GM21723 (cell line): ENCODE measurements at regions not wholly inside any gene's neighbourhood (a gene's known extent, or its start where the extent isn't known, plus 50 kb on each side); places are given as distances from the start of the nearest gene placed in this dataset.
"Not testable (repeated sequence)": the region's sequence is repeated elsewhere in the genome, so short reads cannot be mapped to it uniquely, and the experiment has no call there.

Experiments used
- ATAC-seq: cut with Tn5 transposase; IDR thresholded peaks from one replicate; pipeline ENCODE4 v1.9.1; 2021; ENCODE audit warnings: mild to moderate bottlenecking, moderate library complexity; ENCODE audit not compliant: unreplicated experiment

GRCh38 chr6:81909981-81910900 is 157.8 kb upstream of the TENT5A start:
- no peak for ATAC-seq

- no peak for ATAC-seq
Observed at GRCh38 chr6:81909162-81909561, 156.7 kb upstream of the TENT5A start.

- peak; percentile 71 for ATAC-seq
Observed at GRCh38 chr6:81906709-81907204, 154.3 kb upstream of the TENT5A start.

- ATAC-seq, result no peak
Observed at GRCh38 chr6:81906041-81906440, 153.6 kb upstream of the TENT5A start.

GRCh38 chr6:81901551-81901966 is 149.1 kb upstream of the TENT5A start:
- no peak for ATAC-seq

GRCh38 chr6:81900616-81901015 is 148.1 kb upstream of the TENT5A start:
- peak; percentile 88 for ATAC-seq

- ATAC-seq, result no peak
Observed at GRCh38 chr6:81897793-81898192, 145.3 kb upstream of the TENT5A start.

GRCh38 chr6:81896525-81897503 is 144.3 kb upstream of the TENT5A start:
- ATAC-seq, result no peak

- ATAC-seq, result no peak
Observed at GRCh38 chr6:81895511-81896185, 143.2 kb upstream of the TENT5A start.

- ATAC-seq, result no peak
Observed at GRCh38 chr6:81894788-81895271, 142.3 kb upstream of the TENT5A start.

GRCh38 chr6:81894306-81894705 is 141.8 kb upstream of the TENT5A start:
- ATAC-seq, result no peak

- no peak for ATAC-seq
Observed at GRCh38 chr6:81892891-81893290, 140.4 kb upstream of the TENT5A start.

GRCh38 chr6:81891874-81892273 is 139.4 kb upstream of the TENT5A start:
- no peak for ATAC-seq

- ATAC-seq, result no peak
Observed at GRCh38 chr6:81890846-81891245, 138.4 kb upstream of the TENT5A start.

- ATAC-seq, result no peak
Observed at GRCh38 chr6:81889377-81890053, 137.0 kb upstream of the TENT5A start.

- not testable (repeated sequence) for ATAC-seq
Observed at GRCh38 chr6:81886909-81887308, 134.4 kb upstream of the TENT5A start.

- ATAC-seq, result no peak
Observed at GRCh38 chr6:81886157-81886556, 133.7 kb upstream of the TENT5A start.

- ATAC-seq, result no peak
Observed at GRCh38 chr6:81881660-81882059, 129.2 kb upstream of the TENT5A start.

GRCh38 chr6:81878479-81878878 is 126.0 kb upstream of the TENT5A start:
- no peak for ATAC-seq

GRCh38 chr6:81876971-81877370 is 124.5 kb upstream of the TENT5A start:
- no peak for ATAC-seq
